Activated CD8-positive, alpha-beta T cell treated with anti-CD3 and anti-CD28 coated beads for 36 hours (primary cell): ENCODE measurements at regions not wholly inside any gene's neighbourhood (a gene's known extent, or its start where the extent isn't known, plus 50 kb on each side); places are given as distances from the start of the nearest gene placed in this dataset.
A peak's percentile ranks its signal among the peaks of the same experiment; 100 is the strongest.

ENCODE experiments used
- ATAC-seq: fragments of 200-7000 bp; cut with Tn5 transposase; one replicate; pipeline ENCODE4 v1.10.0; 2021; ENCODE audit warnings: mild to moderate bottlenecking, moderate library complexity
- CTCF ChIA-PET: fragments of 350-600 bp; sonication (Branson Sonifier 250); formaldehyde crosslinking; loops from one replicate; lab custom pipeline; 2021; ENCODE audit warnings: antibody characterized with exemption; lab: Charles Lee
- POLR2A ChIA-PET: fragments of 350-600 bp; sonication (Branson Sonifier 250); formaldehyde crosslinking; loops from one replicate; lab custom pipeline; 2021; ENCODE audit warnings: antibody characterized with exemption; lab: Charles Lee
- DNase-seq: peaks from one replicate; pipeline ENCODE4 v3.0.0-alpha.2; 2020
- H3K27ac Mint-ChIP-seq: one replicate; pipeline ENCODE4 v1.8.0; 2021; ENCODE audit warnings: mild to moderate bottlenecking, mixed read lengths
- H3K27me3 Mint-ChIP-seq: one replicate; pipeline ENCODE4 v1.8.0; 2021; ENCODE audit warnings: mixed read lengths
- H3K36me3 Mint-ChIP-seq: one replicate; pipeline ENCODE4 v1.8.0; 2021; ENCODE audit warnings: low read depth, mixed read lengths
- H3K4me1 Mint-ChIP-seq: one replicate; pipeline ENCODE4 v1.8.0; 2021; ENCODE audit warnings: low read depth, mixed read lengths
- H3K4me3 Mint-ChIP-seq: one replicate; pipeline ENCODE4 v1.8.0; 2021; ENCODE audit warnings: mild to moderate bottlenecking, moderate library complexity, mixed read lengths
- H3K9me3 Mint-ChIP-seq: one replicate; pipeline ENCODE4 v1.8.0; 2021; ENCODE audit warnings: mixed read lengths
- CTCF ChIP-seq: fragments of 200-600 bp; IDR thresholded peaks from one replicate; pipeline ENCODE4 v1.8.0; 2022; ENCODE audit warnings: antibody characterized with exemption, mild to moderate bottlenecking
- intact Hi-C: fragments of 100-400 bp; cut with micrococcal nuclease; formaldehyde crosslinking; loops from one replicate; pipeline ENCODE4 v1.10.0; 2022

DNA sequence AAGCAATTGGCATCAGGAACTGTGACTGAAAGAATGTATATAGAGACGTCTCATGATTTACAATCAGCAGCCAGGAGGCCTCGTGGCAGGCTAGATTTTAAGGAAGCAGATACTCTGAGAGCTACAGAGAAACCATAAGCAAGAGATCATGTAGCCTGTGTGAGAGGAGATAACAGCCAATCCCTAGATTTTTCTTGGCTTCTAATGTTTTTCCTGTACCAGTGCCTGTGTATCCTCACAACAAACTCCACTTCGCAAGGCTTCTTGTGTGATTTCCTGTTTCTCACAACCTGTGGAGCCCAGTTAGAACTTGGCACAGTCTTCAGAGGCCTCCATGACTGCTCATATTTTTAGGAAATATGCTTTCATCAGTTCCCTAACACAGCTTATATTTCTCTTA is 147.9 kb downstream of the PTCHD1 start:
- ATAC-seq = no peak
- no peak for DNase-seq
- Mint-ChIP-seq H3K9me3 (peaks cover 2% of the 10 kb centered on the region), H3K27me3 (no peaks in the 10 kb centered on the region), H3K4me1 (no peaks in the 10 kb centered on the region), H3K36me3 (no peaks in the 10 kb centered on the region), H3K4me3 (no peak overlapping the region), H3K27ac (no peak overlapping the region)
- intact Hi-C loops = no loop called here
- ChIA-PET POLR2A (no interaction called here), CTCF (no interaction called here)
- TF ChIP-seq CTCF = no peak

DNA sequence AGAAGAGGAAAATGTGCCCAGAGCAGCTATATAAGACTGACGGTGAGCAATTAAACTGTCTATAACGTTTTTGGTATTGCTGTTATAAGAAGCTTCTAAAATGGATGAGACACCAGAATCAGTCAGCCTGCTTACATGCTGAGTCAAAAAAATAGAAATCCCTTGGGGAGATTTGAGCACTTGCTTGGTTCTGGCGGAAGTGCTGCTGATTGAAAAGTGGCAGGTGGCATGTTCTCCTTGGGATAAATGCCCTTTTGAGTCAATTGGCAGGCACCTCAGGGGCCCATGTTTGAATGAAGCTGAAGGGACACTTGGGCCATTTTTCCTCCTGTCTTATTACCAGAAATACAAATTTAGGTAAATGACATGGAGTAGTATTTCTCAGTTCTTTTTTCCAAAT is 148.7 kb downstream of the PTCHD1 start:
- peaks cover 3% of the 10 kb centered on the region for H3K9me3 Mint-ChIP-seq
- no peaks in the 10 kb centered on the region for H3K36me3 Mint-ChIP-seq
- no peaks in the 10 kb centered on the region for H3K27me3 Mint-ChIP-seq
- no peak overlapping the region for H3K27ac Mint-ChIP-seq
- ATAC-seq (no peak), DNase-seq (no peak)
- ChIA-PET CTCF (no interaction called here), POLR2A (no interaction called here)
- TF ChIP-seq CTCF = no peak
- H3K4me1 Mint-ChIP-seq = no peaks in the 10 kb centered on the region
- intact Hi-C loops = no loop called here
- no peak overlapping the region for H3K4me3 Mint-ChIP-seq

DNA sequence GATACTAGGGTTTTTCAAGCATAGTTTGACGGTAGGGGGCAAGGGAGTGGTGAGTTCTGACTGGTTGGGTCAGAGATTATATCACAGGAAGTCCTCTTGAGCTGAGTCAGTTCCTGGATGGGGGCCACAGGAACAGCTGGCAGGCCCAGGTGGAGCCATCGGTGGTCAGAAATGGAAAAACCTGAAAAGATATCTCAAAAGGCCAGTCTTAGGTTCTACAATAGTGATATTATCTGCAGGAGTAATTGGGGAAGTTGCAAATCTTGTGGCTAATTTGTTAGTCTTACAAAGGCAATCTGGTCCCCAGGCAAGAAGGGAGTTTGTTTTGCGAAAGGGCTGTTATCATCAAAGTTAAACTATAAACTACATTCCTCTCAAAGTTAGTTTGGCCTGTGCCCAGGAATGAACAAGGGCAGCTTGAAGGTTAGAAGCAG is 159.3 kb downstream of the PTCHD1 start:
- intact Hi-C loops = no loop called here
- ChIA-PET CTCF (no interaction called here), POLR2A (no interaction called here)
- no peak overlapping the region for H3K4me3 Mint-ChIP-seq
- no peak overlapping the region for H3K27ac Mint-ChIP-seq
- TF ChIP-seq CTCF = no peak
- ATAC-seq = peak; percentile 20
- no peaks in the 10 kb centered on the region for H3K36me3 Mint-ChIP-seq
- peaks cover 4% of the 10 kb centered on the region for H3K4me1 Mint-ChIP-seq
- DNase-seq = peak; percentile 21
- no peaks in the 10 kb centered on the region for H3K27me3 Mint-ChIP-seq
- peaks cover 4% of the 10 kb centered on the region for H3K9me3 Mint-ChIP-seq

- DNase-seq = no peak
- Mint-ChIP-seq H3K4me1 (peaks cover 4% of the 10 kb centered on the region), H3K36me3 (no peaks in the 10 kb centered on the region), H3K4me3 (no peak overlapping the region), H3K27ac (no peak overlapping the region), H3K27me3 (no peaks in the 10 kb centered on the region), H3K9me3 (peaks cover 4% of the 10 kb centered on the region)
- no peak for TF ChIP-seq CTCF
- ChIA-PET CTCF (no interaction called here), POLR2A (no interaction called here)
- ATAC-seq = no peak
- intact Hi-C loops = no loop called here
Measured at GRCh38 chrX:23494741-23495140, 160.1 kb downstream of the PTCHD1 start.

DNA sequence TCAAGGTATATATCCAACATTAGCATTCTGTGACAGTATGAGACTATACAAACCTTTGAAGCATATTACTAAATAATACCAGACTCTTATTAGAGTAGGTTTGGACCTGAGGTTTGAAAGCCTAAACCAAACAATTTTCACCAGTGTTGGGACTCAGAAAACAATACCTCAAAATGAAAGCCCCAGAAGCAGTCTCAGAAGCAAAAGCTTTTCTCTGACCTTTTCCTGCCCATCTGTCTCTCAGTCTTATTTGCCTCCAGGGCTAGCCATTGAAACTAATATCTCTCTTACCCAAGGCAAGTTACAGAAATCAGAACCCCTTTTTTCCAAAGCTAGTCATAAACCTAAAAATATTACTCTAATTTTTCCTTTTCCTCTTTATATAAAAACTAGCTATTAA is 163.3 kb downstream of the PTCHD1 start:
- intact Hi-C loops = no loop called here
- CTCF ChIA-PET = no interaction called here
- no peaks in the 10 kb centered on the region for H3K27me3 Mint-ChIP-seq
- no peak for TF ChIP-seq CTCF
- ATAC-seq (no peak), DNase-seq (no peak)
- no peaks in the 10 kb centered on the region for H3K9me3 Mint-ChIP-seq
- H3K36me3 Mint-ChIP-seq = no peaks in the 10 kb centered on the region
- H3K4me3 Mint-ChIP-seq = no peak overlapping the region
- peaks cover 4% of the 10 kb centered on the region for H3K4me1 Mint-ChIP-seq
- POLR2A ChIA-PET = no interaction called here
- no peak overlapping the region for H3K27ac Mint-ChIP-seq
